ENCODE measurements at regions not wholly inside any gene's neighbourhood (a gene's known extent, or its start where the extent isn't known, plus 50 kb on each side); places are given as distances from the start of the nearest gene placed in this dataset.

DNA sequence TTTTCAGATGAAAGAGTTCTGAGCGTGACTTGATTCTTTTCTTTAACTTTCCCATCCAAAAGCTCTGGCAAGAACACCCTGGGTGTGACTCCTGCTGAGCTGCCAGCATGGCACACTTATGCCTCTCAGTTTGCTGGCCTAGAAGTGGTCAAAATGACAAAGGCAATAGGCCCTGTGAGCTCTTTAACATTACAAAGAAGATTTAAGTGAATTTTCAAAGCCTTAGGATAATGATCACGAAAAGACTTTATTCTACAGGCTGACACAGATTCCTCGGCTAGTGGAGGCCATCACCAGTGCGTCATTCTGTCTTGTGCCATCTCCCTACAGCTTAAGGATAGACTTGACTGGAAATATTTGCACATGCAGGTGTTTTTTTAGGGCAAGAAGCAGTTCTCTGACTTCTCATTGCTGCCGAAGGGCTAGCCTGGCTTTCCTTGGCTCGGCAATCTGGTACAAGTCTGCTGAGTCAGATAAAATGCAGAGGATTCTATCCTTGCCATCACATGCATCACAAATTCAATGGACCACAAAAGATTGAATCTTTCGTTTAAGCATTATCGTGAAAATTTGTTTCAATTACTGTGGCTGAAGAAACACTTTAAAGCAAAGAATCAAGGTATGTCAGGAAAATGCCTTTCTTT lies 311.5 kb downstream of the COX7C start:
- no peak for DNase-seq (ENCODE audit: extremely low read depth in 1 of 11, low read depth in 9 of 11, low spot score in 4 of 11)

DNA sequence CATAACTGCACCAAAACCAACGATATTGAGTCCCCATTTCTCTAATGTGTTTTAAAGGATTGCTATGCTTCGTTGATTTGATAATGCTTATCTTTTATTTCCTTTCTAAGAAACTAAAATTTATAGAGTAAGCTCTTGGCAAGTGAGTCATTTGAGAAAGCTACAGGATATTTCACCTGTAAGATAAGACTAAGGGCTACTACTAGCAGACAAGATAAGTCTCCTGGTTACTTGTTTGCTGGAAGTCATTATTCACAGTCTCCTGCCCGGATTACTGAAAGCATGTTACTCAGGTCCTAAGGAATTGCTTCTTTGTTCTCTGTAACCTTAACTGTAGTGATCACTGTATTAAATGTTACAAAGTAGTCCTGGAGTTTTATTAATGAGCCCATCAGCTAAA lies 315.9 kb upstream of the RASA1 start:
- DNase-seq (ENCODE audit: extremely low read depth in 1 of 11, low read depth in 9 of 11, low spot score in 4 of 11): no peak

DNA sequence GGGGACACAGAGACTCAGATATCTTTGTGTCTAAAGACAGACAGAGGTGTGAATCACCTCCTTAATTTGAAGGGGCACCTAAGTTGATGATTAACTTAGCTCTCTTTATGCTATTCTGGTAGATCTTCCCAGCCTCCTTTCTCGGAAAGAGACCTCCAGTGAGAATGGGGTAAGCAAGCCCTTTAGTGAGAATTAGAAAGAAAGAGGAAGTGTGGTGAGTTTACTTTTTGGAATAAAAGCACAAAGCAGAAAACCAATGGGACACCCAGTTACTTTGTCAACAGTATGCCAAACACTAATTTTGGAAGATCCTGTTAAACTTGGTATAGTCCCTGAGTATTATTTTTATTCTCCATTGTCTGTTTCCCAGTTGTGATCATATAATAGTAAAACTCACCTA lies 302.8 kb upstream of the RASA1 start:
- DNase-seq (ENCODE audit: extremely low read depth in 1 of 11, low read depth in 9 of 11, low spot score in 4 of 11): no peak

DNA sequence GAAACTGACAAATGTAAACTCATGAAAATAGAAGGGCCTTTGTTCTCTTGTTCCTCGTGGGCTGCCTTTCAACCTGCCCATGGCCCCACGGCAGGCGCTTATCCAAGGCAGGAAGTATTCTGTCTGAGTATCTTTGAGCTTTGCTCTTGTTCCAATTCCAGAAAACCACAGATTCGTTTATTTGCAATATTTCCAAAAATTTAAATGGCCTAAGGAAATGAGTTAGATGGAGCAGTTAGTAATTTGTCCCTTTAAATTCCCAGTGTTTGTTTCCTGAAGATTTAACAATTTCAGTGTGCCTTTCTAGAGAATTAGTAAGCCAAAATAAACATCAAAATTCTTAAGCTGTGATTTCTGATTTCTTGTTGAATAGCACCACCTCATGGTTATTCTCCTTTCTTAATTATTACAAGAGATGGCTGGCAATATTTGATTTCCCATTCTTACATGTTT lies 299.4 kb upstream of the RASA1 start:
- peak; percentile 1 to 48 (median 19) for DNase-seq (ENCODE audit: extremely low read depth in 1 of 11, low read depth in 9 of 11, low spot score in 4 of 11)

DNA sequence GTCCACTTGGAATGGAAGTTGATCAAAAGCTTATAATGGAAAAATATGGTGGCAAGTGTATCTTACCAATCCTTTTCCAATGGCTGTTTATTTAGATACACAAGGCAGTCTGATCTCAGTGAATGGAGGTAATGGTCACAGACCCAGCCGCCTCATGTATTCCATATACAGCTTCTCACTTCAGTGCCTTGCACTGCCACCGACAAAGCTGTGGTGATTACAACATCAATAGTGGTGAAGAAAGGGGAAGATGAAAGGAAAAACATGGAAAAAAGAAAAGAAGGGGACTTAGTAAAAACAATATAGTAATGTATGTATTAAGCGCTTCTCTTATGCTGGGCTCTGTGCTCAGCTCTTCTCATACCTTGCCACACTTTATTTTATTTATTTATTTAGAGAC lies 297.3 kb upstream of the RASA1 start:
- DNase-seq (ENCODE audit: extremely low read depth in 1 of 11, low read depth in 9 of 11, low spot score in 4 of 11): no peak

DNA sequence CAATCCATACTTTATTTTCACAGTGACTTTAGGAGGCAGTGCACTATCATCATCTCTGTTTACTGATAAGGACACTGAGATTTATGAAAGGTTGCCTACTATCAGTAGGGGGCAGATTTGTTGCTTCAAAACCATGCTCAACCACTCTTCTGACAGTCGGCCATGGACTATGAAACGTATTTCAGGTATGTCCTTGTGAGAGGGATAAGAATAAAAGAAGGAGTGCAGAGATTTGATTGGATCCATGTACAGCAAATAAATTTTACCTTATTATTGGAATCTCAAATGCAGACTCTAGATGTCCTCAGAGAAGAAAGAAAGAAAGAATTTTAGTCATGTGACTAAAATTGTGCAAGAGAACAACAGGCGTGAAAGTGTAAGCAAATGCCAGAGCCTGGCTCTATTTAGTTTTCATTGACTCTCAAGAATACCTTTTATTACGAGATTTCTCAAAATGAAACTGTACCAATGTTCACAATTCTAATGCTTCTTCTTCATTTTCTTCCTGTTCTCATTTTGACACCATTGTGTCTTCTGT lies 296.6 kb upstream of the RASA1 start:
- no peak for DNase-seq (ENCODE audit: extremely low read depth in 1 of 11, low read depth in 9 of 11, low spot score in 4 of 11)

DNA sequence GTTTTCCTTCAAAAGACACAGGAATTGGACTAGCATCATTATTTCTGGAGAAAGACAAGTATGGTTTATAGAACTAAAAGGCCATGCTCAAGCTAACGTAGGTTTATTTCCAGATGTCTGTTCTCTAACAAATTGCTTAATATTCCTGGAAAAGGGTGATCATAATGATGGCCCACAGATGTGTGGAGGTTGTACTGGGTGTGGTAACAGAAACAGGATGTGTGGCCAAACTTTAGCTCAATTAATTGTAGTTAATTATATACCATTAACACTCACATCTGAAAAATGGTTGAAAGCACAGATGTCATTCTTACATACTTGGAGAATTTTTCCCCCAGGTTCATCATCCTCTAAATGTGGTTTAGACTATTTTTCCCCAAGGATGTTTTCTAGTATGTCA lies 292.7 kb upstream of the RASA1 start:
- DNase-seq (ENCODE audit: extremely low read depth in 1 of 11, low read depth in 9 of 11, low spot score in 4 of 11): no peak

DNA sequence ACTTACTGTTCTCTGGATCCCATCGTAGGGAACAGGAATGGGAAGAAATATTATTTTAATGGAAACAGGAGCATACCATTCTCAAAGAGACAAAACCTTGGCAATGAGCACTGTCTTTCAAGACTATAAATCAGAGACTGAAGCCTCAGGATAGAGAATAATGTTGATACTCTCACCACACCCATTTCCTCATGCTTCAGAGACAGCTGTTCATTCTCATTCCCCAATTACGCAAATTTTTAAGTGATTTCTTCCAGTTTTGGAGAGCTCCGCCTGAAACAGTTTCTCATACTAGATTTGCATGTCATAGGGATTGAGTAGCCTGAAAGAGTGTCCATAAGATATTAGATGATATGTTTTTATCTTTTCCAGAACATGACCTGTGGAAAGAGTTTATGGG lies 290.5 kb upstream of the RASA1 start:
- DNase-seq (ENCODE audit: extremely low read depth in 1 of 11, low read depth in 9 of 11, low spot score in 4 of 11): no peak

DNA sequence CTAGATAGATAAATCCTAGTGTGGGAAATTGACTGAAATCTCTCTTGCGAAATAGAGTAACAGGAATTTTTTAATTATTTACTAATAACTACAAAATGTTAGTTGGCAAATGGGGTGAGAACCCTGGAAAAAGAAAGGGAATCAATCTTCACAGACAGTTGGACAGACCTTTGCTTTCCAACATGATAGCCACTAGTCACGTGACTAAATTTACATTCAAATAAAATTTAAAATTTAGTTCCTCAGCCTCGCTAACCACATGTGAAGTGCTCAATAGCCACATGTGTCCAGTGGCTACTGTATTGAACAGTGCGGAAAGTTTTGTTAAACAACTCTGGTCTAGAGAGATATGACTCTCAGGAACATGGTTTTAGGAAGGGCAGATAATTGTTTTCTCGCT lies 289.9 kb upstream of the RASA1 start:
- DNase-seq (ENCODE audit: extremely low read depth in 1 of 11, low read depth in 9 of 11, low spot score in 4 of 11): no peak

DNA sequence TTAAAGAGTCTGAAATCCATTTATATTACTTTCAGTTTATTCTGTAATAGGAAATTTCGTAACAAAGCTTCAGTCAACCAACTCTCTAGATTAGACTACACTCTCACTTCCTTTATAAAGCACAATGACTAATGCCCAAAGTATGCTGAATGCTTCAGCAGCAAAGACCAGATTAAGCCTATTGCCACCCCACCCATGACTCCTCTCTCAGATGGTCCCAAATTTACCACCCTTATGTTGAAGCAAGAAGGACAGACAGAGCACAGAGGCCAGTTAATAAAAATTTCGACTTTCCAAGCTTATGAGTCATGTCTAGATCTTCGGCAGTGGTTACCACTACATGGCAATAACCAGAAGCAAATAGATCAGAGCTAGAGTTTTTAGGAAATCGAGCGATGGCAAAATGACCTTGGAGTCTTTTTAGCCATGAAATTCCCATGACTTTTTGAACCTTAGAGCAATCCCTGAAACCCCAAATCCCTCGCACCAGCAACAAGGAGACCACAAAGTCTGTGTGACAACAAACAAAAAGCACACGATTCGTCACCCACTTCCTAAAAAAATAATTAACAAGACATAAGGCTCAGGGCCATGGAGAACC lies 287.8 kb upstream of the RASA1 start:
- DNase-seq (ENCODE audit: extremely low read depth in 1 of 11, low read depth in 9 of 11, low spot score in 4 of 11): no peak

DNA sequence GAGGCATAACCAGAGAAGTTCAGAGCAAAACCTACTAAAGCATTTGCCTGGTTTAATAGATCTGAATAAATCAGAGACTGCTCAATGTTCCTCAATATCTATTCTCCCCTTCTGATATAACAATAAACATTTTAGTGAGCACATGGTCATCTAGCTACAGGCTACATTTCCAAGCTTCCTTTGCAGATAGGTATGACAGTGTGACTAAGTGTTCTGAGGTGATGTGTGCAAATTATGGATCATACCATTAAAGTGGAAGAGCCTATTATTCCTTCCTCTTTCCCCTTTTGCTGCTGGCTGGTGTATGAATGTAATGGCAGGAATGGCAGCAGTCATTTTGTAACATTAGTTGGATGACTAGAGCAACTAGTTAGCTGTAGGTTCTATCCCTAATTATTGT lies 285.8 kb upstream of the RASA1 start:
- no peak for DNase-seq (ENCODE audit: extremely low read depth in 1 of 11, low read depth in 9 of 11, low spot score in 4 of 11)

DNA sequence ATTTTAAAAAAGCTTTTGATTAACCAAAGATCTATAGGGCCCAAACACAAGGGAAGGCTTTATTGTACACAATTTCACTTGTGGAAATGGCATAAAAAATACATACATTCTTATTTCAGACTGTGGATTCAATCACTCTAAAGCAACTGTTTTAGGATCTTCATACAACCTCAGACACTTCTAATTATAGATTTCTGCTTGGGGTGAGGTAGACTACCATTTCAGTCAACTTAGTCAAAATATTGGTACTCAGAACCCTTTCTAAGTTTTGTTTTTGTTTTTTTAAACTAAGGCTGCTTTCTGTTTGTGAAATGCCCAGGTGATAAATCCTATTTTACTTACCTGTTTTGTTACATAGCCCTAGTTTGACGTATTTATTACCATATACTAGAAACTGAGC lies 284.5 kb upstream of the RASA1 start:
- no peak for DNase-seq (ENCODE audit: extremely low read depth in 1 of 11, low read depth in 9 of 11, low spot score in 4 of 11)

DNA sequence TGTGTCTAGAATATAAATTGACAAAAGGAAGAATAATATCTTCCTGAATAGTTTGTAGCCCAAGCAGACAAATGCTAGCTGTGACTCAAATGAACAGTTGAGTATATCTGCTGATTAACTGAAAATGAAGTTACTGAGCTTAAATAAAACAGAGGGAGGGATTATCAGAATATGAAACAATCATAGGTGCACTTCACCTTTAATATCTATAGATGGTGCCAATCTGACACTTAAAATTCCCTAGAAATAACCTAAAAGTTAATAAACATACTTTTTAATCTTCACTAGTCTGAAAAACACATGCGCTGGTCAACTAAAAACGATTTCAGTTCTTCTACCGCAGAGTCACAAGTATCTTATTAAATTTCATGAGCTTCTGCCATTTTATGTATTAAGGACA lies 280.8 kb upstream of the RASA1 start:
- DNase-seq (ENCODE audit: extremely low read depth in 1 of 11, low read depth in 9 of 11, low spot score in 4 of 11): no peak

DNA sequence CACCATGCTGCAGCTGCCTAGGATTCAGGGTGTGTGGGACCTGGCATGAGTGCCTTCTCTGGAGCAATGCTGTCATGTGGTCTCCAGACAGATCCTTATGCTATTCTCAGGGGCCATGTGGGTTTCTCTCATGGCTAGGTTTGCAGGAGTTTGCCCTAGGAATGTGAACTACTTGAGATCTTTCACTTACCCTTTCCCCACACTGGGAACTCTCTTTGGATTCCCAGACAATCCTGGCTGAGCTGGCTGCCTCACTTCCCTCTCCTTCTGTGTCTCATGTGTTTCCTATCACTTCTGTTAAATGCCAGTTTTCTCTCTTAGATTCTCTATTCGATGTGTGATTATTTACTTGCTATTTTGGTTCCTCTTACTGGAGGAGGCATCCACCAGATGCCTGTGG lies 270.2 kb upstream of the RASA1 start:
- DNase-seq (ENCODE audit: extremely low read depth in 1 of 11, low read depth in 9 of 11, low spot score in 4 of 11): no peak

DNA sequence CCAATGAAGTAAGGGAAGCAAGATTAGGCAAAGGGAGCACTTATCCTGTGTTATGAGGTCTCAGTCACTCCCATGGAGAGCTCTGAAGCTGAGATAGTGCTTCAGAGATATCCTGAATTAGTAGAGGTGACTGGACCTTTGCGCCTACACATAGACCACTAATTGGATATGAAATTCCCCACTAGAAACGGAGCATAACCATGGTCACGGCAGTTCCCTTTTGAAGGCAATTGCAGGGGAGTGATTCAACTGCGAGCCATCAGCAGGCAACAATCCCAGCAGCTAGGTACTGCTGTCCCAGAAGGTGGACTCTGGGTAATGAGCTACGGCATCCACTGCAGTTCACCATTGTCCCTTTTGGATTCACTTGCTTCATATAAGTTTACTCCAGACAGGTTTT lies 267.7 kb upstream of the RASA1 start:
- no peak for DNase-seq (ENCODE audit: extremely low read depth in 1 of 11, low read depth in 9 of 11, low spot score in 4 of 11)

DNA sequence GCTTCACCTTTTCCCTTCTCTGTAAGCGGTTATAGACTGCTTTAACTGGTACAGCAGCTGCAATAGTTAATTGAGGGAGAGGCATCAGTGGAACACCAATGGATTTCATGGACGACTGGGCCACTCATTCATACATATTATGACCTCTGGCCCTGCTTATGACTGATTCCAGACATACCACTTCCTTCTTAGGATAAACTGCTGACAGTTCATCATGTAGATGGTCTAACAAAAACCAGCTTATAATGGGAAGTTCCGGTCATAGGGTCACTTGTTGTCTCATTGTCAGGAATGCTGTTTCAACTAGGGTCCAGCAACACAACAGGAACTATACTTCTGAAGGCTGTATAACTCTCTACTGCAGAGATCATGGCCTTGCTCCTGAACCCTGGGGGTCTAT lies 265.2 kb upstream of the RASA1 start:
- no peak for DNase-seq (ENCODE audit: extremely low read depth in 1 of 11, low read depth in 9 of 11, low spot score in 4 of 11)

DNA sequence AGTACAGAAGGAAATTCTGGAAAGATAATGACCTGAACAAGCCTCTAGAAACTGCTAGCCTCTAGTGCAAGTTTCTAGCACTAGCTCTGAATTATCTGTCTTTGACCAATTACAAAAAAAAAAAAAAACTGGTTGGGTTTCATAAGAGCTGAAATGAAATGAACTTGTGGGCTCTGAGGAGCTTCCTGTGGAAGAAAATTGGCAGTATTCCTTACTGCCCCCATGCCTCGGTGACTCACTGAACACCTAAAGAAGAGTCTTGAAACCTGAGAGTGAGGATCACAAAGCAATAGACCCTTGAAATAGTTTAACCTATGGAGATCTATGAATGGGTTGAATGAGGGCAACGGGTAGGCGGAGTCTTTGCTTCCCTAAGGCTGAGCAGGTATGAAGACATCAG lies 263.6 kb upstream of the RASA1 start:
- DNase-seq (ENCODE audit: extremely low read depth in 1 of 11, low read depth in 9 of 11, low spot score in 4 of 11): no peak

DNA sequence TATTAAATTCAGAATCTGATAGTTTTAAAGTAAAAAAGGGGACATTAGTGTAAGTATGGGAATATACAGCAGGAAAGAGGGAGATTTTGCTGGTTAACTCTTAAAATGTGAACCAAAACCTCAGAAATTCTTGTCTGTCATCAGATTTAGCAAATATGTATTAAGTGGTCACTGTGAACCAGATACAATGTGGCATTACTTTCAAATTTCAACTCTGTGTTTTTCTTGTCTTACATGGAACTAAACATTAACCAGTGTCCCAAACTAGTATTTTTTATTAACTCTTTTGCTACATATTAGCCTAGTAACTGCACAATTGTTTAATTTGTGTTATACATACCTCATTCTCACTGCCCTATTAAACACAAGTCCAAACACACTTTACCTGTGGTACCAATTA lies 259.9 kb upstream of the RASA1 start:
- no peak for DNase-seq (ENCODE audit: extremely low read depth in 1 of 11, low read depth in 9 of 11, low spot score in 4 of 11)

DNA sequence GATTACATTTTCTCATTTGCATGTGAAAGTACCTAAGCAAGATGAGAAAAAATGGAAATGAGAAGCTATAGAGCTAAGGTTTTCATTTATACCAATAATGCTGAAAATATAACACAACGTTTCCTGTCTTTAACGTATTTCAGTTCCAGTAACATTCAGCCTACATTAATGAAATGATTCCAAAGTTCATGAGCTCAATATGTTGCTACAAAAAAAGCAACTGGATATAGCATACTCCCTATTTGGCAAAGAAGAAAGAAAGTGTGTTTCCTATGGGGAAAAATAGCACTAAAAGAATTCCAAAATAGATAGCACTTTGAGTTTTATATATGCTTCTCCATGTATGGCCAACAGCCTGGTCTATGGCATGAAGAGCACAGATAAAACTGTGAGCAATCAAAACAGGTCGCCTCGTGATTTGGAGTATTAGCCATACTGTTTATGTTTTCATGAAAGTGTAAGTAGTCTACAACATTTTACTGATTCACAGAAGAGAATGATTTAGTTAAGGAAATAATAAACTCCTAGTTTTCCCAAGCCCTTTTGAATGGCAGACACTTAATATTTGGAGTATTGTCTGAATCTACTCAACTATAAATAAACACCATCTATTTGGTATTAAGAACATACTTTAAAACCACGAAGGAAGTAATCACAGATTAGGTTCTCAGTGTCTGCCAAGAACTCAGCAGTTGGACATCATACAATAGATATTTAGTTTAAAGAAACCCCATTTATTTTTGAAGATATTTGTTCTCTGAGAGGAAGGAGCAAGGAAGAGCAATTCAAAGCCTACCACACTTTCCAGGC lies 258.7 kb upstream of the RASA1 start:
- no peak for DNase-seq (ENCODE audit: extremely low read depth in 1 of 11, low read depth in 9 of 11, low spot score in 4 of 11)

DNA sequence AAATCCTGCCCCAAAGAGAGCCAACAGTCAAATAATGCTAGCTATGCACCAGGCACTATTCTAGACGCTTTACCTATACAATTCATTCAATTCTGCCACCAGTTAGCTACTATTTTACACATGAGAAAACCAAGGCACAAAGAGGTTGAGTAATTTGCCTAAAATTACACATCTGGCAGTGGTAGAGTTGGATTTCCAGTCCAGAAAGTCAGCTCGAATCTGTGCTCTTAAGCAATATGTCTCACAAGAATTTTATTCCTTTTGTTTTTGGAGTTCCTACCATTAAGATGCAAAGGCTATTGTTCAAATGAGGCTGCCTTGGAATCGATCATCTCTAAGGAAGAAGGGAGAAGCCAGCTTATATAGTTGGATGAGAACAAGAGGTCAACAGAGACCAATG lies 256.9 kb upstream of the RASA1 start:
- DNase-seq (ENCODE audit: extremely low read depth in 1 of 11, low read depth in 9 of 11, low spot score in 4 of 11): no peak
